SIG-M5 treated with dmso at 0.1 percent for 504 hours (cell line): ENCODE measurements at regions not wholly inside any gene's neighbourhood (a gene's known extent, or its start where the extent isn't known, plus 50 kb on each side); places are given as distances from the start of the nearest gene placed in this dataset.

Experiments used
- DNase-seq: peaks from one replicate; lab custom pipeline; 2025; ENCODE audit not compliant: unreplicated experiment; lab: John Stamatoyannopoulos, UW

DNA sequence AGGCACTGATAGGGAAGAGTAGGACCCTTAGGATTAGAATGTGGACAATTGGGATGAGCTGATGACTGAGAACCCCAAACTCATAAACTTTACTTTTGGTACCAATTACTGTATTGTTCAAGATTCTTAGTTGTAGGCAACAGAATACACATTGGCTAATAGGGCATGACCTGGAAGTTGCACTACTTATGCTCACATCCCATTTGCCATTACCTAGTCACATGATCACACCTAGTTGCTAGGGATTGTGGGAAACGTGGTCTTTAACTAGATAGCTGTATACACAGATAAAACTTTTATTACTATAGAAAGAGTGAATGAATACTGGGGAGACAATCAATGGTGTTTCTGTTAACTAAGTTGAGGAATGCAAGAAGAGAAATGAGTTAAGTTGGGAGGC, 113.4 kb upstream of the AKIRIN2 start:
- DNase-seq = no peak

DNA sequence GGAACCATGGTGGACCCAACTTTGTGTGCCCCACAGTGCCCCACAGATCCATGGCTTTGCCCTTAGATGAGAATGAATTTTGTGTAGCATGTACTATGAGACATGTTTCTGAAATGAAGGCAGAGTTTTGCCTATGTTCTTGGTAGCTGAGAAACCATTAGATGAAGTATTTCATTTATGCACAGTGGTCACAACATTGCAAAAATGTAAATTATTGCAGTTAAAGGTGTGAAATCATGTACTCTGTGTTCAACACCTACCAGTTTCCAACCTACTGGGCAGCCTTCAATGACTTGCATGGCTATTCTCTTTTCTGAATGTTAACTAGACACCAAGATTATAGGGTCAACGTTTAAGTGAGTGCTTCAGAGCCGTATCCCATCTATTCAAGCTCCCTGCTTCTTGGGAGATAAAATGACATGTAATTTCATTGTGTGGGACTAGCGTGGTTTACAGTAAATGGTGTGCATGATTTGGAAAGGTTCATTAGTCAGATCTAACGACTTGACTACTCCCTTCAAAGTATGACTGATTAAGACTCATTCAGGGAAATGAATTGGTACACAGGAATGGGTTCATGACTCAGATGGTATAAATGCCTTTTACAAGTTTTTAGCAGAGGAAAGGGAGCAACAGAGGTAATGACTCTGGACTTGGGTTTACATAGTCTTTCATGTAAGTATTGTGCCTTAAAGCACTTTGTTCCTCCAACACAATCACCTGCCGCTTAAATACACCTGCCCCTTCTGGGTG, 106.1 kb upstream of the AKIRIN2 start:
- no peak for DNase-seq

DNA sequence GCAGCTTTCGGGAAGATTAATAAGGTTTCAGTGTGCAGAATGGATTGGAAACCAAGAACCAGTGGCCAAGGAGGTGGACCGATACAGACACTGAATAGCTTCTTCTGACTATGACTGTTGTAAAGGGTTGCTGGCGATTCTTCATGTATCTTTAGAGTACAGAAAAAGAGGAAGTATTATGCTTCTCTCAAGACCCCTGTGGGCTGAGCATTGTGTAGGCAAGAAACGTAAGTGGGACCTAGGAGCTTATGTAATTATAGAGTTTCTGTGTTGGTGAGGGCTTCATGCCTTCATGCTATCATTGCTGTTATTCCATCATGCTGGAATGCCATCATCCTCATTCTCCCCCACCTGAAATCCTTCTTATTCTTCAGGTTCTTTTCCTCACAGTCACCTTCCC, 105.4 kb upstream of the AKIRIN2 start:
- peak; percentile 63 for DNase-seq

DNA sequence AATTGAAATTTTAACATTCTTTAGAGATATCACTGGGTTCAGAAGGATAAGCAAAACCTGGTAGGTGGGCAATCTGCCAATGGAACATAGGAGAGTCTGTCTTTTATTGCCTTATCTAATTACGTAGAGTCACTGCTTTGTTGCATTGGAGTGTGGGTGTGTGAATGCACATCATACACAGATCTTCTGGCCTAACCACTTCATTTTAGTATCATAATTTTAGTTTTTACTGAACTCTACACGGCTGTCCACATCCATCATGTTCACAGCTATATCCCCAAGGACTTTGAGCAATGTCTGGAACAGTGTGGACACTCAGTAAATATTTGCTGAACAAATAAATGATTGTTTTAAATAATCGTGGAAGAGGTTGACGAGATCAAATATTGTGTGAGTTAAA, 104.6 kb upstream of the AKIRIN2 start:
- DNase-seq = no peak

DNA sequence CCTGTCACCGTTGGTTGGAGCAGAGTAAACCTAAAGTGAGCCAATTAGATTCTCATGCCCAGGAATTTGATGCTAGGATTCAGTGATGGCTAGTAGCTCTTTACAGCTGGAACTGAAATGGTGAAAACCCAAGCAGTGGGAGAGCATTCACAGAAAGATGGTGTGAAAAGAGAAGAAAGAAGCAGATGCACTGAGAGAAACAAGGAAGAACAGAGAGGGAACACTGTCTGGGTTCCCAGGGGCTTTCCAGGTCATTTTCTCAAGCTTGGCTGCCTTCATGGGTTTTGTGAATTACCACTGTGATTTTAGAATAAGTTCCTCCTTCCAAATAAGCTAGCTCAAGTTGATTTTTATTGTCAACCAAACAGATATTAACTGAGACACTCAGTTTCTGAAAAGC, 104.1 kb upstream of the AKIRIN2 start:
- DNase-seq = no peak

DNA sequence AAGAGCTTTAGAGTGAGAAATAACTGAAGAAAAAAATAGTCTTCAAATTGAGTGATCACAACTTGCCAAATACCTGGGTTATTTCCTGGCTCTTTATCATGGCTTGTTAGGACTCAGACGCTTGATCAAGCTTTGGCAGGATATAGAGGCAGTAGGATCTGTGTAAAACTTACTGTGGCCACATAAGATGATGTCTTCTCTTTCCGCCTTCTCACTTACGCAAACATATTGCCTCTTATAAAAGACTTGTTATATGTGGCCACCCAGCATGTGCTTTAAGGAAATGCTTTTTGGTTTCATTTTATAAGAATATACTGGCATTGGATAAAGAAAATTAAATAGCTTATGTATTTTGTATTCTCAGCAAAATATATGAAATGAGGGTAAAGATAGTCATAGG, 101.8 kb upstream of the AKIRIN2 start:
- DNase-seq = peak; percentile 6

DNA sequence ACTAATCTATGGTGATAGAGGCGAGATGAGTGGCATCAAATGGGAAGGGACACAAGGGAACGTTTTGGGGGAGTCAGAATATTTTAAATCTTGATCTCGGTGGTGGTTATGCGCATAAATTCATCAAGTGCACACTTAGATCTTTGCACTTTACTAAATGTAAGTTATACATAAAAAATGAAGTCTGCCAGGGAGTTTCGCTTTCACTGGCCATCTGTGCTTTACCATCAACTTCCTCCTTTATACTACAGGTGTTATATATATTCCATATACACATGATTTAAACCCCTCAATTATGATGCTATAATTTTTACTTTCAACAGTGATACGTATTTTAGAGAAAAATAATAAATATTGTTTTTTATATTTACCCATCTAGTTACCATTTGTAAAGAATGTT, 97.6 kb upstream of the AKIRIN2 start:
- DNase-seq = no peak

DNA sequence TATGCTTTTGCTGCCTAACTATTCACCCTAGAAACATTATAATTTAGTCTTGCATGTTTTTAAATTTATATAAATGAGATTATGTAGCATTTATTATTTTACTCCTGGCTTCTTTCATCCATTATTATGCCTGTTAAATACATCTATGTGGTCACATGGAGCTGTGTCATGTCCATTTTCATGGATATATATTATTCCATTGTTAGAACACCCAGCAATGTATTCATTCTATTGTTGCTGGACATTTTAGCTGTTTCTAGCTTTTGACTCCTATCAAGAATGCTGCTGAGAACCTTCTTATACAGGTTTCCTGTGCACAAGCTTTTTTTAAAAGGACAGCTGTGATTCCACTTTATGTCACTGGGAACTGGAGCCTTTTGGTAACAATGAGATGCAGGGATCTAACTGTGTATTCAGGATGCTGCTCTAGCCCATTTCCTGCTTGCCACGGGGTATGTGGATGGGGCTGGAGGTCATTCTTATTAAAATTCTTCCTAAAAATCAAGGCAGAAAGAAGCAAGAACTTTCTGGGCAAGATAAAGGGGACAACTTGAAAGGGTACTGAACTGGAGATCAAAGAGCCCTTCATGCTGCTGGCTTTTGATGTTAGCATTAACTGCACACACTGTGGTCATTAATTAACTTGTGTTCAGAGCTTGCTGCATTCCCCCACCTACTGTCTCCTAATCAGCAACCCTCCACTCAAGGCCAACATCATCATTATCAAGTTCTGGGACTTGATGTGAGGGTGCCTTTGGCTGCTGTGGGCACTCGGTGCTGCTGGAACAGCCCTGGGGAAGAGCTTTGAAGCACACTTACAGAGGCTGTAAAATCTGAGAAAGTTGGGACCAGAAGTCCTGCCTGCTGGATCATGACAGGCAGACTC, 96.6 kb upstream of the AKIRIN2 start:
- no peak for DNase-seq

DNA sequence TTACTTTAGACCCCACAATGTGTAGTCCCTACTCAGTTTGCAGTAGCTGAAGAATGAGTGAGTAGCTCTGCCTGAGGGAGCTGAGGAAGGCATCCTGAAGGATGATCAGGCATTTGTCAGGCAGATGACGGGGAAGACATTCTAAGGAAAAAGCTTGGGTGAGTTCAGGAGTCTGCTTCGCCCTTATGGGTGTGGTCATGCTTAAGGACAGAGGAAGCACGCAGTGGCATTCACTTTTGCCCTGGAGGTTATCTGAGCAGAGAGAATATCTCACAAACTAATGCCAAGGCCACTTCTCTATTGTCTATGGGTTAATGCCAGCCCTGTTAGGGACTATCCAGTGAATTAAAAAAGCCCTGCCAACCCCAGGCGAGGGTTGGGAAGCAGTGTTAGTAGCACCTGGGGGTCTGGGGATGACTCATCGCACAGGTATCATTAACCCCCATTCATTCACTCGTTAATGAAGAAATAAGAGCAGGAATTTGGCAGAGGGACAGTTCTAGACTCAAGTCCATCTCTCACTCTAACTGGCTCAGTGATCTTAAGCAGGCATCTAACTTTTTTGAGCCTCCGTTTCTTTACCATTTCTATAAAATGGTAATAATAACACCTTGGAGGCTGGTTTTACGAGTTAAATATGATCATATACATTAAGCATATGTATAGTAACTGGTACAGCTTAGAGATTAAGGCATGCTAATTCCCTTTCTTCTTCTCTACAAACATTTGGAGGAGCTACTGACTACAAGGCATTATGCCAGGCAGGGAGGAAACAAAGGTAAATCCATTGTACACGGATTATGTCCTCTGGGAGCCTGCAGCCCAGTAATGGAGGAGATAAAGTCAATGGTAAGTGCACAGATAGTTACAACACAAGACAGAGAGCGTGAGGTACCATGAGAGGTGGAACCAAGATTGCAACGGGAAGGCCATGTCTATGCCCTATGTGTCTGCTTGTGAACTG, 93.2 kb upstream of the AKIRIN2 start:
- DNase-seq = no peak

DNA sequence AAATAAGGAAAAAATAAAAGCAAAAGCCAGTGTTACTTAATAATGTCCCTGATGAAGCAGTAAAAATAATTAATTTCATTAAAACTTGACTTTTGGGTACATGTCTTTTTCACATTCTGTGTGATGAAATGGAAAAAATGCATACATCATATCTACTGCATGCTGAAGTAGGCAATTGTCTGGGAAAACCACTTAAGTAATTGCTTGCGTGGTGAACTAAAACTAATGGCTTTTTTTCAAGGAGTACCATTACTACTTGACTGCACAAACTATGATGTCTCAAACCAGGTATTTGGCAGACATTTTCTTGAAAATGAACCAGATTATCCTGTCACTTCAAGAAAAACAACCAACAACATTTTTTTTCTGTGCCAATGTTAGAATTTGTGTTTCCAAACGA, 91.3 kb upstream of the AKIRIN2 start:
- DNase-seq = no peak

DNA sequence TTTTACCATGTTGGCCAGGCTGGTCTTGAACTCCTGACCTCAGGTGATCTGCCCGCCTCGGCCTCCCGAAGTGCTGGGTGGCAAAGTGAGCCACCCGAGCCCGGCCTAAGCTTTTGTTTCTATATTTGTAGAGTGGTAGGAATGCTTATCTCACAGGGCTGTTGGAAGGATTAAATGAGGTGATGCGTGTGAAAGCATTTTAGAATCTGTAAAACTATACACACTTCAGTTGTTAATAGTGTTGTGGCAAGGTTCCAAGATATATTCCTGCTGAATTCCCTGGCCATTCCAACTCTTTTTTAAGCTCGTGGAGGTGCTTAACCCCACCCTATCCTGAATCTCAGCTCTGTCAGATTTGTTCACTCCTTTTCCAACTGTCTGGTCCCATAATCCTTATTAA, 89.9 kb upstream of the AKIRIN2 start:
- no peak for DNase-seq

DNA sequence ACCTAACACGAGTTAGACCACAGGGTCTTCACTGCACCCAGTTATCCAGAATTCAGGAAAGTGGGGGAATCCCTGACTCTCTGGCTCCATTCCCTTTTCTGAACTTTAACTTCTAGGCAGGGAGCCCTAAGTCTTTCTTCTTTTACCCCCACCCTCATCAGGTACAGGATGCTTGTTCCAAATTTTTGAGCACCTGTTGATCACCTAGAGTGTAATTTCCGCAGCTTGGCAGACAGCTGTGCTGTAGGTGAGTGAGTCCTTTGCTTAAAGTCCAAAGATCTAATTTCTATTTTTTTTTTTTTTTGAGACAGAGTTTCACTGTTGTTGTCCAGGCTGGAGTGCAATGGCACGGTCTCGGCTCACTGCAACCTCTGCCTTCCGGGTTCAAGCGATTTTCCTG, 89.5 kb upstream of the AKIRIN2 start:
- DNase-seq = no peak

DNA sequence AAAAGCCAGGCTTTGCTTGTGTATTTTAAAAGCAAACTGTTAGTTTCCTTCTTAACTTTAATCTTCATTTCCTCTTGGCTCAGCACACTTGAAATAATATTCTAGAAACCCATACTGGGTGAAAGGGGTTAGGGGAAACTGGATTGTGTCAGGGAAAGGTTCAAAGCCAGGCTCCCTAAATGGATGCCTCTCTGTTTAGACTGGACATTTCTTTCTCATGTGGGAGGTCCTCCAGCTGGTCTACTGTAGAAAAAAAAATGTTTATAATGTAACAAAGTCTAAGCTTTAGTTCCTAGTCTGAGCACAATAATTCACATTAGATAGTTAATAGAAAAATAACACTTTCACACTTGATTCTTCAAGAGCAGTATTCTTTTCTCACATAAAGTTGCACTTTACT, 89.0 kb upstream of the AKIRIN2 start:
- DNase-seq = no peak

DNA sequence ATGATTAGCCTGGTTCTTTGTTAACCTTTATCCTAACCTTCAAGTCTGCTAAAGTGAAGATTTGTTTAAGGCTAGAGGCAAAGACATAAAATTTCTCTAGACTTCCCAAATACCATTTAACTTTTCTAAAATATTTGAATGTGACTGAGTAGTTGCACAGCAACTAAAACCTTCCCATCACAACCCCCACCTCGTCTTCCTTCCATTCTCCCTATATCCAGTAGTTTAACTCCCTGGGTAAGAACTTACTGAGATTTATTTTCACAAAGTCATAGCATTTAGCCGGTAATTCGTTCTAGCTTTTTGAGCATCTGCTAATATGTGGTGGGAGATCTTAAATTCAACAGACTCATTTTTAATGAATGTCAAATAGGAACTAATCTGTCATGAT, 87.9 kb upstream of the AKIRIN2 start:
- no peak for DNase-seq

DNA sequence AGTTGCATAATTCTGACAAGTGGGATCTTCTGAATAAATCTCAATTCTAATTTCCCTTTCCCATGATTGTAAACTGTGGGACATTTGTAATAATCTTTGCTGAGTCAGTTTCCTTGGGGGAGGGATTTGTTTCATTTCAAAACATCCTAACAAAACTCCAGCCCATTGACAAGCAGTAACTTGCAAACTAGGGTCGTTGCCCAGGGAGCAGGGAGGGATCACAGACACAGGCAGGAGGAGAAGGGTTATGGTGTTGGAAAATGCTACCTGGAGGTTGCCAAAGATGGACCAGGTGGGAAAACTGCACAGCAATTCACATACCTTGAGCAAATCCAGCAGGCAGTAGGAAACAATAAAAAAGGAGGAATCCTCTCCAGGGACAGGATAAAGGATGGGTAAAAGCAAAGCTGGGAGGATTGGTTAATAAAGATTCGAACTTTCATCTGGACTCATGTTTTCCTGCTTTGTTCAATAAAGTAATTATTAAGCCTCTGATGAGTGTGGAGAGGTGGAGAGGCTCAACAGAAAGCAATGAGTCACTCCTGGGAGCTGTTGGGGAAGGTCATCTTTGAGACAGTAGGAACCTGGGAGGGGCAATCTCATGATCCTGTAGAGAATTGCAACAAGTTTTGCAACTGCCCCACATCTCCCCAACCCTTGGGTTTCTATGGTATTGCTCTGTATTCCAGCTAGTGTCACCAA, 87.3 kb upstream of the AKIRIN2 start:
- peak; percentile 76 for DNase-seq

DNA sequence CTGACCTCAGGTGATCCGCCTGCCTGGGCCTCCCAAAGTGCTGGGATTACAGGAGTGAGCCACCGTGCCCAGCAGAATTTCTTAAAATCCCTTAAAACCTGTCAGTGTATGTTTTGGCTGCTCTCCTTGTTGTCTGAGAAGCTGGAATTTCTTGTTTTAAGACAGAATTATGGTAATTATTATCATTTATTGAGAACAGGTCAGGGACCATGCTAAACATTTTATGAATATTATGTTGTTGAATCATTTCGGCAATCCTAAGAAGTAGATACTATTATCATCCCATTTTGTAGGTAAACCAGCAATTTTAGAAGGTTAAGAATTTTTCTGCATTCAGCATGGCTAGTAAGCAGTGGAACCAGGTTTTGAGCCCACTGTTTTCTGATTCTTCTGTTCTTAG, 86.1 kb upstream of the AKIRIN2 start:
- DNase-seq = no peak

DNA sequence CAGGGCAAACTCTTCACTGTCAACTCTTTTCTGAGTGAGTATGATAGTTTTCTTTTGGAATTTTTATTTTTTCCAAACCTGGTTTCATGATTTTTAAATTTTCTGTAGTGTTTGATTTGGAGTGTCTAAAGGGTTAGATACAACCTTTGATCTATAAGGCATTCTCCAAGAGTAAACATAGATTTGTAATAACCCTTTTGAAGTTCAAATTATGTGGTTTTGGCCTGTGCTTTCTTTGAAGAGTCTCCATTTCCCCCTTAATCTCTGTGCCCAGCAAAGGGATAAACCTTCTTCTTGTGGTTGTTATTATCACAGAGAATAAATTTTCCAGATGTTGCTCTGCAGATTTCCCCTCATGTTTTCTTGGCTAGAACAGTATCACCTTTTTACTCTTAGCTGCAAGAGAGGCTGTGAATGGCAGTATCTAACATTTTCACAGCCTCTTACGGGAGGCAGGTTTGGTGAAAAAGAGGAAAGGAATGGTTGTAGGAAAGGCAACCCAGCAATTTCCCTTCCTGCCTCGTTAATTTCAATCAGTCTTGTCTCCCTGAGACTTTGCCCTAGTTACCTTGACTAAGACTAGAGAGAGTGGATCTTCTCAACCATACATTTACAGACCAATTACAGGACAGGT, 83.3 kb upstream of the AKIRIN2 start:
- no peak for DNase-seq

DNA sequence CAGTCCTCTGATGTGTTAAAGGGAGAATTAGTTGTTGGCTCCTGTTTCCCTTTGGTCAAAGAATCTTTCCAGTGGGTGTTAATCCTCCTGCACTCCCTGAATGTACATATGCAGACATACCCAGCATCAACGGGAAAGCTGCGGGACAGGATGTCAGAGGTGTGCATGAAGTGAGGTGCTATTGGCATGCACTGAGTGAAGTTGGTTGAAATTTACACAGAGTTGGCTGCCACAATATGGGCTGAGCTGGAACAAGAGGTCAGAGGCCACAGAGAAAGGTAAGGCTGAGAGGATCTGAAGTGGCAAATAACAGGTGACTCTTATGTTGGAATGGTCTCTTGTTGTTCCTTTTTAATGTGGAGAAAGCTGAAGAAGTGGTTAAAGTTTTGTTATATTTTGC, 82.7 kb upstream of the AKIRIN2 start:
- DNase-seq = no peak

DNA sequence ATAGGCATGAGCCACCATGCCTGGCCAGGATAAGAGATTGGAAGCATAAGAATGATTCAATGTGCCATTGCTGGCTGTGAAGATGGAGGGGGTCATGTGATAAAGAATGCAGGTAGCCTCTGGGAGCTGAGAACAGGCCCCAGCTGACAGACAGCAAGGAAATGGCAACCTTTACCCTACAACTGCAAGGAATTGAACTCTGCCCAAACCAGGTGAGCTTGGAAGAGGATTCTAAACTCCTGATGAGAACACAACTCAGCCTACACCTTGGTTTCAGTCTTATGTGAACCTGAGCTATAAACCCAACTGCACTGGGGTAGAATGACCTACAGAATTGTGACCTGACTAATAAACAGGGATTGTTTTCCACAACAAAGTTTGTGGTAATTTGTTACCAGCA, 82.0 kb upstream of the AKIRIN2 start:
- DNase-seq = no peak

DNA sequence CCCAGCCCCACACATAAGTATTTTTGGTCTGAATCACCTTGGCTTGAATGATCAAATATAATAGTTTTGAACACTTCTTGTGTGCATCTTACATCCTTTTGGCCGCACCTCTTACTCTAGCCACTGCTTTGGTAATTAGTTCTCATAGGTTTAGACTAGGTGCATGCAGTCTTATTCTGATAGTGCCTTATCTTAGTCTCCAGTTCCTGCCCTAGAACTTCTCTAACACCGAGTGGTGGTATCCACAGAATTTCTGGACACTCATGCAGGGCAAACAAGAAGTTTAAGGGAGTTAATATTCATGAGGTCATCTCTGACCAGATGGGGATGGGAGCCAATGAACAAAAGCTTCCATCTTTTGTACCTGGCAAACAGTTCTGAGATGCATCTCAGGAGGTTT, 77.5 kb upstream of the AKIRIN2 start:
- no peak for DNase-seq
